PC-9 (cell line): ENCODE measurements at regions not wholly inside any gene's neighbourhood (a gene's known extent, or its start where the extent isn't known, plus 50 kb on each side); places are given as distances from the start of the nearest gene placed in this dataset.
A peak's percentile ranks its signal among the peaks of the same experiment; 100 is the strongest.

ENCODE experiments used
- BruUV-seq: library from RNA; stranded (reverse); fragments of 400-500 nt; replicated peaks from 2 replicates; lab custom pipeline; 2021; lab: Mats Ljungman, UMichigan
- CTCF ChIA-PET: fragments of 300-600 bp; sonication (Branson Sonifier 250); formaldehyde crosslinking; loops from one replicate; lab custom pipeline; 2022; ENCODE audit warnings: antibody characterized with exemption; lab: Charles Lee
- POLR2A ChIA-PET: fragments of 300-600 bp; sonication (Branson Sonifier 250); formaldehyde crosslinking; loops from one replicate; lab custom pipeline; 2022; ENCODE audit warnings: antibody characterized with exemption; ENCODE audit not compliant: unreplicated experiment; lab: Charles Lee
- DNase-seq, 2 experiments: peaks; one replicate each; pipeline versions ENCODE4 v3.0.0 to v3.0.0-alpha.2; 2015 to 2022; ENCODE audit warnings: mixed read lengths in 1 of 2
- H2AFZ ChIP-seq: fragments of 200-600 bp; sonication (generic); 2 replicates; pipeline ENCODE4 v1.8.1; 2017; ENCODE audit warnings: antibody characterized with exemption
- H3F3A ChIP-seq: fragments of 200-600 bp; sonication (generic); 2 replicates; pipeline ENCODE4 v1.8.1; 2017; ENCODE audit warnings: antibody characterized with exemption, mild to moderate bottlenecking, low read depth; ENCODE audit not compliant: insufficient read depth
- H3K27ac ChIP-seq: fragments of 200-600 bp; sonication (generic); 2 replicates; pipeline ENCODE4 v1.6.1; 2016; ENCODE audit warnings: mixed run types
- H3K27me3 ChIP-seq: fragments of 200-600 bp; sonication (generic); 2 replicates; pipeline ENCODE4 v1.6.1; 2016; ENCODE audit warnings: low read depth, mixed run types; ENCODE audit not compliant: insufficient read depth
- H3K36me3 ChIP-seq: fragments of 200-600 bp; sonication (generic); 2 replicates; pipeline ENCODE4 v1.6.1; 2016; ENCODE audit warnings: low read depth, mixed run types
- H3K4me1 ChIP-seq: fragments of 200-600 bp; sonication (generic); replicated peaks from 2 replicates; pipeline ENCODE4 v1.6.1; 2016; ENCODE audit warnings: mixed run types; ENCODE audit not compliant: insufficient read depth
- H3K4me2 ChIP-seq: fragments of 200-600 bp; sonication (generic); 2 replicates; pipeline ENCODE4 v1.6.1; 2017; ENCODE audit warnings: mixed run types
- H3K4me3 ChIP-seq: fragments of 200-600 bp; sonication (generic); 2 replicates; pipeline ENCODE4 v1.6.1; 2016; ENCODE audit warnings: mixed run types
- H3K79me2 ChIP-seq: fragments of 200-600 bp; sonication (generic); 2 replicates; pipeline ENCODE4 v1.6.1; 2017; ENCODE audit warnings: low read depth, mixed run types
- H3K9me2 ChIP-seq: fragments of 200-600 bp; sonication (generic); 2 replicates; pipeline ENCODE4 v1.8.1; 2017; ENCODE audit warnings: mild to moderate bottlenecking; ENCODE audit not compliant: insufficient read depth
- H3K9me3 ChIP-seq: fragments of 200-600 bp; sonication (generic); 2 replicates; pipeline ENCODE4 v1.8.1; 2016; ENCODE audit warnings: low read depth; ENCODE audit not compliant: insufficient read depth
- H4K20me1 ChIP-seq: fragments of 200-600 bp; sonication (generic); 2 replicates; pipeline ENCODE4 v1.8.1; 2017; ENCODE audit not compliant: insufficient read depth
- EZH2 ChIP-seq: fragments of 200-600 bp; sonication (generic); IDR thresholded peaks from 2 replicates; pipeline ENCODE4 v1.8.0; 2017; ENCODE audit warnings: antibody characterized with exemption, low read depth
- intact Hi-C: fragments of 100-400 bp; cut with micrococcal nuclease; formaldehyde crosslinking; loops from one replicate; pipeline ENCODE4 v1.10.0; 2022; ENCODE audit not compliant: unreplicated experiment
- TF ChIP-seq, protein P1 (sequence below): fragments of 200-600 bp; sonication (generic); conservative IDR thresholded peaks from 2 replicates; pipeline ENCODE4 v1.6.1; 2017; ENCODE audit warnings: mixed run types, antibody characterized with exemption, mild to moderate bottlenecking, moderate library complexity

DNA sequence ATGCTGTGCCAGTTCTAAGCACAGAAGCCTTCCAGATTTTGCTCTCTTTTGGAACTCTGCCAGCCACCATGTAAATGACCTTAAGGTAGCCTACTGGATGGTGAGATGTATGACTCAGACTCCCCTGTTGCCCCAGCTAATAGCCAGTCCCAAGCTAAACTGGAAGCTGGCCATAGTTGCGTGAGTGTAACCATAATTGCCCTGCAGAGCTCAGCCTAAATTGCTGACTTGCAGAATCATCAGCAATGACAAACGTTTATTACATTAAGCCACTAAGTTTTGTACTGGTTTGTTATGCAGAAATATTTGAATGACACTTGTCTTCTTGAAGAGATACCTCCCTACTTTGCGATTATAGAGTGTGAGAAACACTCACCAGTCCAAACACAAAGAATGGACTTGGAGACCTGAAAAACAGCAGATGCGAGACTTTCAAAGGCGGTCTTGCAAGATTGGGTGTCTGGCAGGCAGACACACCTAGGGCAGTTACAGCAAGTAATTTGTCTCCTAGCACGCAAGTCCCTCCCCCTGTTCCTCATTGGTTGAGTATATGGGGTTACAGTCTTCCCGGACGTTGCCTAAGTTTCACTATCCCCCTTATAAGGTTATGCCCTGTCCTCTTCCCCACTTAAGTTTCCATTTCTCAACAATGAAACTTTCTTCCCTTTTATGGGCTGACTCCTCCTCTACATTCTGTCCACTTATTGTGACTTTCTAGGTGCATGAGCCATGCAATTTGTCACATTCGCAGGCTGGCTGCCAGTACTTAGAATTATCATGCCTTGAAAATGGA, 83.6 kb upstream of the XCR1 start:
- H3K27me3 ChIP-seq = no peaks in the 10 kb centered on the region
- no peaks in the 10 kb centered on the region for H3K36me3 ChIP-seq
- peak; percentile 72 to 98 for DNase-seq
- H4K20me1 ChIP-seq = no peaks in the 10 kb centered on the region
- H3K4me1 ChIP-seq = peaks cover 76% of the 10 kb centered on the region
- no peaks in the 10 kb centered on the region for H3K79me2 ChIP-seq
- peak overlapping the region; percentile 98 for H3K27ac ChIP-seq
- H3K9me3 ChIP-seq = no peaks in the 10 kb centered on the region
- peaks cover 68% of the 10 kb centered on the region for H3F3A ChIP-seq
- no peak overlapping the region for H2AFZ ChIP-seq
- peak overlapping the region; percentile 41; the same call in 1 of the 2 replicates for H3K4me3 ChIP-seq
- CTCF ChIA-PET = interaction anchor here (1.0 kb wide), 1 partner anchor 21 kb away, joined by 3 read pairs; no protein-coding TSS in a partner anchor
- BruUV-seq = TSS peak; percentile 96
- intact Hi-C loops = loop anchor here (2.0 kb wide), 1 partner anchor 28 kb away; no protein-coding TSS in a partner anchor
- H3K4me2 ChIP-seq = peak overlapping the region; percentile 73
- no peak for TF ChIP-seq EZH2
- TF ChIP-seq, protein P1, sequence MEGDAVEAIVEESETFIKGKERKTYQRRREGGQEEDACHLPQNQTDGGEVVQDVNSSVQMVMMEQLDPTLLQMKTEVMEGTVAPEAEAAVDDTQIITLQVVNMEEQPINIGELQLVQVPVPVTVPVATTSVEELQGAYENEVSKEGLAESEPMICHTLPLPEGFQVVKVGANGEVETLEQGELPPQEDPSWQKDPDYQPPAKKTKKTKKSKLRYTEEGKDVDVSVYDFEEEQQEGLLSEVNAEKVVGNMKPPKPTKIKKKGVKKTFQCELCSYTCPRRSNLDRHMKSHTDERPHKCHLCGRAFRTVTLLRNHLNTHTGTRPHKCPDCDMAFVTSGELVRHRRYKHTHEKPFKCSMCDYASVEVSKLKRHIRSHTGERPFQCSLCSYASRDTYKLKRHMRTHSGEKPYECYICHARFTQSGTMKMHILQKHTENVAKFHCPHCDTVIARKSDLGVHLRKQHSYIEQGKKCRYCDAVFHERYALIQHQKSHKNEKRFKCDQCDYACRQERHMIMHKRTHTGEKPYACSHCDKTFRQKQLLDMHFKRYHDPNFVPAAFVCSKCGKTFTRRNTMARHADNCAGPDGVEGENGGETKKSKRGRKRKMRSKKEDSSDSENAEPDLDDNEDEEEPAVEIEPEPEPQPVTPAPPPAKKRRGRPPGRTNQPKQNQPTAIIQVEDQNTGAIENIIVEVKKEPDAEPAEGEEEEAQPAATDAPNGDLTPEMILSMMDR = no peak
- POLR2A ChIA-PET = interaction anchor here (0.5 to 0.6 kb wide), 2 partner anchors 25 to 1940 kb away, joined by 3 to 4 read pairs; no protein-coding TSS in a partner anchor
- H3K9me2 ChIP-seq = no peaks in the 10 kb centered on the region

DNA sequence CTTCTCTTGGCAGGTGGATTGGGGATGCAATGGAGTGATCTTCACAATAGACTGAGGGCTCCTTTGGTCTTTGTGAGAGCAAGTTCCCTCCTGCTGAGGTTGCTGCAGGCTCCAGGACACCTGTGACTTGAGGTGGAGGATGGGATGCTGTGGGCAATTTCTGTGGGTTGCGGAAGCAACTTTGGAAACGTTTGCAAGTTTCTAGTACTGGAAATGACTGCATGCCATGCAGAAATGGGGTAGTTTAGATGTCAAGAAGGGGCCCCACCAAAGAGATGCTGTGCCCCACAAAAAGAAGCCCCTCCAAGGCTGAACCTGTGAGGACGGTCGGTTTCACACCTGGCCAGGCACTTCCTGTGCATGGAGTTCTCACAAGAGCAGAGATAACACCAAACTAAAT, 80.4 kb upstream of the XCR1 start:
- ChIA-PET POLR2A (no interaction called here), CTCF (interaction anchor here (0.6 kb wide), 1 partner anchor 9 kb away, joined by 3 read pairs; no protein-coding TSS in a partner anchor)
- Histone ChIP-seq H3K4me3 (no peak overlapping the region), H3K27ac (no peak overlapping the region), H4K20me1 (no peaks in the 10 kb centered on the region), H3F3A (peaks cover 51% of the 10 kb centered on the region), H3K4me2 (no peak overlapping the region), H3K4me1 (peaks cover 69% of the 10 kb centered on the region), H2AFZ (no peak overlapping the region), H3K9me2 (no peaks in the 10 kb centered on the region), H3K36me3 (no peaks in the 10 kb centered on the region), H3K79me2 (no peaks in the 10 kb centered on the region), H3K9me3 (no peaks in the 10 kb centered on the region), H3K27me3 (no peaks in the 10 kb centered on the region)
- intact Hi-C loops = no loop called here
- TF ChIP-seq, protein P1 = no peak
- TF ChIP-seq EZH2 = no peak
- BruUV-seq = no TSS peak
- no peak for DNase-seq

DNA sequence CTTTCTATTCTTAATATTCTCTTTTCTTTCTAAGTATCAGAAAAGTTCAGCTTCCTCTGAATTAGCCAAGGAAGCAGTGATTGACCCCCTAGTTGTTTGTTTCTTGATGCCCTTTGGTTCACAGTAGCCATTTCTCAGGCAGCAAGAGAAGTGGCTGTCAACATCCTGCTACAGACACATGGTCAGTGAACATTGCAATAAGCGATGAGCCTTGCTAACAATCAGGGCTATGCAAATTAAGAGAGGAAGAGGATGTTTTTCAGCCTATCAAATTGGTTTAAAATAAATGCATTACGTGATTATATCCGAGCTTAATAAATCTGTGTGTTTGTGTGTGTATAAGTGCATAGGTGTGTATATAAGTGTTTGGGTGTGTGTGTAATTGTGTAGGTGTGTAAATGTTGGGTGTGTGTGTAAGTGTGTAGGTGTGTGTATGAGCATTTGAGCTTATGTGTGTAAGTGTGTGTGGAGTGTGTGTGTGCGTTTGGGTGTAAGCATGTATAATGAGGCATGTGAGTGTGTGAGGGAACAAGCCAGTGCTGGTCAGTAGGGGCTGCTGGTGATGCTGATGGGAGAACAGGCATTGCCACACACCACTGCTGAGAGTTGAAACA, 78.1 kb upstream of the XCR1 start:
- POLR2A ChIA-PET = no interaction called here
- TF ChIP-seq, protein P1 = no peak
- no peak for TF ChIP-seq EZH2

More for the DNA sequence above, 78.1 kb upstream of the XCR1 start:
- intact Hi-C loops = no loop called here
- Histone ChIP-seq H3K36me3 (no peaks in the 10 kb centered on the region), H3K4me2 (peak overlapping the region; percentile 47), H3K4me3 (no peak overlapping the region), H2AFZ (no peak overlapping the region), H3K9me3 (0 out of 2 replicates have a peak, but pooled peaks cover 3% of the 10 kb centered on the region), H3K9me2 (no peaks in the 10 kb centered on the region), H3F3A (peaks cover 37% of the 10 kb centered on the region), H3K79me2 (no peaks in the 10 kb centered on the region), H3K27ac (peak overlapping the region; percentile 49; the same call in 1 of the 2 replicates), H3K4me1 (peaks cover 57% of the 10 kb centered on the region), H3K27me3 (no peaks in the 10 kb centered on the region), H4K20me1 (no peaks in the 10 kb centered on the region)
- CTCF ChIA-PET = interaction anchor here (1.5 kb wide), 1 partner anchor 103 kb away, joined by 5 read pairs; the partner anchor contains the start of gene CCR1
- BruUV-seq = no TSS peak
- no peak for DNase-seq
